Endodermal cell (in vitro differentiated cells): ENCODE measurements at regions not wholly inside any gene's neighbourhood (a gene's known extent, or its start where the extent isn't known, plus 50 kb on each side); places are given as distances from the start of the nearest gene placed in this dataset.
A peak's percentile ranks its signal among the peaks of the same experiment; 100 is the strongest.

Experiments used
- DNase-seq: peaks from one replicate; pipeline ENCODE4 v3.0.0-alpha.2; 2017
- H3K27ac ChIP-seq: 2 replicates; pipeline ENCODE4 v1.5.1; 2013; ENCODE audit warnings: mild to moderate bottlenecking, low read depth, low read length, moderate library complexity
- H3K27me3 ChIP-seq: 2 replicates; pipeline ENCODE4 v1.6.1; 2013; ENCODE audit warnings: mild to moderate bottlenecking, low read length, moderate library complexity; ENCODE audit not compliant: insufficient read depth, control insufficient read depth, poor library complexity, severe bottlenecking
- H3K36me3 ChIP-seq: 2 replicates; pipeline ENCODE4 v1.7.0; 2013; ENCODE audit warnings: mild to moderate bottlenecking, low read length, moderate library complexity; ENCODE audit not compliant: control insufficient read depth, insufficient read depth
- H3K4me1 ChIP-seq: one replicate; pipeline ENCODE4 v1.7.0; 2013; ENCODE audit warnings: low read length; ENCODE audit not compliant: control insufficient read depth, insufficient read depth
- H3K4me3 ChIP-seq: 2 replicates; pipeline ENCODE4 v1.5.1; 2013; ENCODE audit warnings: mild to moderate bottlenecking, low read length, moderate library complexity
- H3K9ac ChIP-seq: 2 replicates; pipeline ENCODE4 v1.6.1; 2013; ENCODE audit warnings: mild to moderate bottlenecking, low read length, moderate library complexity; ENCODE audit not compliant: poor library complexity, severe bottlenecking; ENCODE audit errors: extremely low read depth
- H3K9me3 ChIP-seq: 2 replicates; pipeline ENCODE4 v1.6.1; 2013; ENCODE audit warnings: mild to moderate bottlenecking, low read length, moderate library complexity; ENCODE audit not compliant: control insufficient read depth
- H3K27ac Mint-ChIP-seq: 2 replicates; pipeline ENCODE4 v1.8.0; 2020; ENCODE audit warnings: mixed read lengths
- H3K27me3 Mint-ChIP-seq: 2 replicates; pipeline ENCODE4 v1.8.0; 2021; ENCODE audit warnings: mild to moderate bottlenecking, mixed read lengths; ENCODE audit not compliant: insufficient read depth
- H3K36me3 Mint-ChIP-seq: 2 replicates; pipeline ENCODE4 v1.8.0; 2020; ENCODE audit warnings: low read depth, mixed read lengths
- H3K4me1 Mint-ChIP-seq: 2 replicates; pipeline ENCODE4 v1.8.0; 2020; ENCODE audit warnings: mixed read lengths
- H3K4me3 Mint-ChIP-seq: 2 replicates; pipeline ENCODE4 v1.8.0; 2020; ENCODE audit warnings: mild to moderate bottlenecking, moderate library complexity, mixed read lengths
- H3K9me3 Mint-ChIP-seq: 2 replicates; pipeline ENCODE4 v1.8.0; 2020; ENCODE audit warnings: mild to moderate bottlenecking, mixed read lengths
- TF ChIP-seq, protein P1 (sequence below): fragments of 200-600 bp; sonication (generic); conservative IDR thresholded peaks from 2 replicates; pipeline ENCODE4 v1.5.0; 2021; ENCODE audit warnings: antibody characterized with exemption, mild to moderate bottlenecking

DNA sequence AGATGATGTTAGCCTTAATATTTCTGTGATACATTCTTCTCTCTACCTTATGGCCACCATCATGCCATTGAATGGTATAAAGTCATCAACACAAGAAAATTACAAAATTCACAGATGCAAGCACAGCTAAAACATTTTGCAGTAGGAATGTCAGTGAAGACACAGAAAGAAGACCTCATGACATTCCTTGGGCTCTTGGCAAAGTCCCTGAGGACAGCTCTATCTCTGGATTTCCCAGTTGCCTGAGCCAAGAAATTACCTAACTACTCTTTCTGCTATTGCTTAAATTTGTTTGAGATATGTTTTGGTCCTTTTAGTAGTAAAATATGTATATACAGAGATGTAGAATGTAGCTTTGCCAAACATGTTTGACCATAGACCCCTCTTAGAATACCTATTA is 201.0 kb upstream of the STXBP5 start:
- Histone ChIP-seq H3K4me3 (no peak overlapping the region), H3K9ac (no peak overlapping the region), H3K36me3 (no peaks in the 10 kb centered on the region), H3K4me1 (no peaks in the 10 kb centered on the region), H3K27me3 (no peaks in the 10 kb centered on the region), H3K9me3 (no peaks in the 10 kb centered on the region), H3K27ac (no peak overlapping the region)
- TF ChIP-seq, protein P1, sequence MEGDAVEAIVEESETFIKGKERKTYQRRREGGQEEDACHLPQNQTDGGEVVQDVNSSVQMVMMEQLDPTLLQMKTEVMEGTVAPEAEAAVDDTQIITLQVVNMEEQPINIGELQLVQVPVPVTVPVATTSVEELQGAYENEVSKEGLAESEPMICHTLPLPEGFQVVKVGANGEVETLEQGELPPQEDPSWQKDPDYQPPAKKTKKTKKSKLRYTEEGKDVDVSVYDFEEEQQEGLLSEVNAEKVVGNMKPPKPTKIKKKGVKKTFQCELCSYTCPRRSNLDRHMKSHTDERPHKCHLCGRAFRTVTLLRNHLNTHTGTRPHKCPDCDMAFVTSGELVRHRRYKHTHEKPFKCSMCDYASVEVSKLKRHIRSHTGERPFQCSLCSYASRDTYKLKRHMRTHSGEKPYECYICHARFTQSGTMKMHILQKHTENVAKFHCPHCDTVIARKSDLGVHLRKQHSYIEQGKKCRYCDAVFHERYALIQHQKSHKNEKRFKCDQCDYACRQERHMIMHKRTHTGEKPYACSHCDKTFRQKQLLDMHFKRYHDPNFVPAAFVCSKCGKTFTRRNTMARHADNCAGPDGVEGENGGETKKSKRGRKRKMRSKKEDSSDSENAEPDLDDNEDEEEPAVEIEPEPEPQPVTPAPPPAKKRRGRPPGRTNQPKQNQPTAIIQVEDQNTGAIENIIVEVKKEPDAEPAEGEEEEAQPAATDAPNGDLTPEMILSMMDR, result no peak
- H3K9me3 Mint-ChIP-seq, result no peaks in the 10 kb centered on the region
- H3K36me3 Mint-ChIP-seq, result no peaks in the 10 kb centered on the region
- no peaks in the 10 kb centered on the region for H3K27me3 Mint-ChIP-seq
- no peaks in the 10 kb centered on the region for H3K4me1 Mint-ChIP-seq
- H3K27ac Mint-ChIP-seq, result no peak overlapping the region
- no peak overlapping the region for H3K4me3 Mint-ChIP-seq
- DNase-seq, result no peak

DNA sequence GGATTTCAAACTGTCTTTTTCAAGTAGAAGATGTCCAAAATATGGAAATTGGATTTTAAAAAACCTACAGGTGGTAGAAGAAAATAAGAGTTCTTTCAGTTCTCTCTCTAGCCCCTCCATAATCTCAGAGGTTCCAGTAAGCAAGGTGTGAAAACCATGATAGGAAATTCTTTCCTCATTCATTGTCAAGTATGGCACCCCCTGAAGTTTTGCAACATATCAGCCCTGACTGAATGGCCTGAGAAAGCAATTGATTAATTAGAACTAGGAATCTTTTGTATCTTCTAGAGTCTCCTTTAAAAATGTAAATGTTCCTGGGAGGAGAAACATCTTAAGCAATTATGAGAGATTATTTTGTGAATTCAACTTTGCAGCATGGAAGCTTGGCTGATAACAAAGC is 198.7 kb upstream of the STXBP5 start:
- H3K27me3 ChIP-seq, result no peaks in the 10 kb centered on the region
- Mint-ChIP-seq H3K4me3 (no peak overlapping the region), H3K9me3 (peaks cover 14% of the 10 kb centered on the region), H3K27ac (no peak overlapping the region), H3K36me3 (peaks cover 5% of the 10 kb centered on the region), H3K4me1 (no peaks in the 10 kb centered on the region), H3K27me3 (no peaks in the 10 kb centered on the region)
- H3K4me3 ChIP-seq, result no peak overlapping the region
- H3K36me3 ChIP-seq, result no peaks in the 10 kb centered on the region
- no peak overlapping the region for H3K9ac ChIP-seq
- peaks cover 11% of the 10 kb centered on the region for H3K9me3 ChIP-seq
- H3K27ac ChIP-seq, result no peak overlapping the region
- H3K4me1 ChIP-seq, result no peaks in the 10 kb centered on the region
- peak; percentile 67 for DNase-seq
- TF ChIP-seq, protein P1, result peak; percentile 72

DNA sequence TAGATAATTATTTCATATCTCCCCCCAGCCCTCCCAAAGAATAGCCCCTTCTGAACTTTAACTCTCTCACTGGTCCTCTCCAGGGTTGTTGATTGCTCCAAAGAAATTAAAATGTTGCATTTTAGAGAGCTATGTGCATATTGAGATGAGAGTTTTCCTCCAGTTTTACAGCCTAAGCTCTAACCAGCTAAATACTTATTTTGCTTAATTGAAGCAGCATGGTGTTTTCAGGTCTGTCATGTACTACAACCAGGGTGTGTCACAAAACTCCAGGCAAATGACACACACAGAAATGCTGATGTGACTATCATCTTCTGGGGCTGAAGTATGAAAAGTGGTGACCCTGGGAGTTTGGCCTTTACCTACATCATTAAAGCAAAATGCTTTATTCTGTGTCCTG is 196.8 kb upstream of the STXBP5 start:
- no peak for DNase-seq
- H3K4me1 Mint-ChIP-seq, result no peaks in the 10 kb centered on the region
- H3K4me3 Mint-ChIP-seq, result no peak overlapping the region
- Histone ChIP-seq H3K4me3 (no peak overlapping the region), H3K27ac (no peak overlapping the region), H3K9me3 (peaks cover 11% of the 10 kb centered on the region), H3K27me3 (no peaks in the 10 kb centered on the region), H3K4me1 (no peaks in the 10 kb centered on the region), H3K36me3 (no peaks in the 10 kb centered on the region), H3K9ac (no peak overlapping the region)
- peaks cover 14% of the 10 kb centered on the region for H3K9me3 Mint-ChIP-seq
- TF ChIP-seq, protein P1, result no peak
- no peaks in the 10 kb centered on the region for H3K27me3 Mint-ChIP-seq
- peaks cover 5% of the 10 kb centered on the region for H3K36me3 Mint-ChIP-seq
- H3K27ac Mint-ChIP-seq, result no peak overlapping the region
